Skeletal muscle tissue (tissue), 3 donors: ENCODE measurements at regions not wholly inside any gene's neighbourhood (a gene's known extent, or its start where the extent isn't known, plus 50 kb on each side); places are given as distances from the start of the nearest gene placed in this dataset.

ENCODE experiments used
- H3K27ac ChIP-seq: one replicate; pipeline ENCODE4 v1.7.0; 2013; ENCODE audit warnings: mild to moderate bottlenecking, low read depth, low read length, inconsistent platforms
- H3K27me3 ChIP-seq, 3 donors: one replicate each; pipeline ENCODE4 v1.7.0; 2013; ENCODE audit warnings: low read length in 3 of 3; ENCODE audit not compliant: control insufficient read depth in 3 of 3, insufficient read depth in 3 of 3
- H3K36me3 ChIP-seq, 3 donors: one replicate each; pipeline ENCODE4 v1.7.0; 2013; ENCODE audit warnings: low read length in 3 of 3; ENCODE audit not compliant: control insufficient read depth in 3 of 3, insufficient read depth in 3 of 3
- H3K4me1 ChIP-seq, 3 donors: one replicate each; pipeline ENCODE4 v1.7.0; 2013; ENCODE audit warnings: low read length in 3 of 3, mild to moderate bottlenecking in 3 of 3; ENCODE audit not compliant: control insufficient read depth in 3 of 3, insufficient read depth in 3 of 3
- H3K4me3 ChIP-seq, 3 donors: one replicate each; pipeline ENCODE4 v1.7.0; 2013; ENCODE audit warnings: low read length in 3 of 3
- H3K9ac ChIP-seq, 3 donors: one replicate each; pipeline ENCODE4 v1.7.0; 2013; ENCODE audit warnings: low read length in 3 of 3, mild to moderate bottlenecking in 3 of 3, moderate library complexity in 2 of 3, low read depth in 1 of 3
- H3K9me3 ChIP-seq, 3 donors: one replicate each; pipeline ENCODE4 v1.7.0; 2013; ENCODE audit warnings: low read length in 3 of 3; ENCODE audit not compliant: control insufficient read depth in 3 of 3
- donor health status: Osteomylitis.

DNA sequence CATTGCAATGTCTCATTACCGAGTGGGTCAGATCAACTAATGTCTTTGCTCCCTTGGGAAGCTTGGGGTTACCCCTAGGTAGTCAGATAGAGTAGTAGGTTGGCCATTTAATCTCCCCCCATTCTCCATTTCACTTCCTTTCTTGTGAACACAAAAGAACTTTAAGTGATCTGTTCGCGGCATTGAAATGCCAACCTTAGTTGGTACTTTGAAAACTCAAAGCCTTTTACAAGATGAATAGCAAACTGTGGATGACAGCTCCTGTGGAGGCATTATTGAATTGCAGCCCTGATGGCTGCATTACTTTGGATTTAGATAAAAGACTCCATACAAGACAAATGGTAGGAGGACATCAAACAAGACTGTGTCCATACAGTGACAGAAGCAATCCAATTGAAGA is 469.1 kb downstream of the GBA3 start:
- no peaks in the 10 kb centered on the region for H3K9me3 ChIP-seq
- no peak overlapping the region for H3K4me3 ChIP-seq
- H3K27ac ChIP-seq: no peak overlapping the region
- H3K36me3 ChIP-seq: no peaks in the 10 kb centered on the region
- no peaks in the 10 kb centered on the region for H3K4me1 ChIP-seq
- no peak overlapping the region for H3K9ac ChIP-seq
- no peaks in the 10 kb centered on the region for H3K27me3 ChIP-seq

GRCh38 chr4:23153076-23153475 is 460.3 kb downstream of the GBA3 start:
- Histone ChIP-seq H3K9ac (no peak overlapping the region), H3K36me3 (no peaks in the 10 kb centered on the region), H3K9me3 (no peaks in the 10 kb centered on the region), H3K4me1 (no peaks in the 10 kb centered on the region), H3K27ac (no peak overlapping the region), H3K4me3 (no peak overlapping the region), H3K27me3 (no peaks in the 10 kb centered on the region)

GRCh38 chr4:23149815-23150214 is 457.1 kb downstream of the GBA3 start:
- Histone ChIP-seq H3K27me3 (no peaks in the 10 kb centered on the region), H3K36me3 (no peaks in the 10 kb centered on the region), H3K4me1 (no peaks in the 10 kb centered on the region), H3K4me3 (no peak overlapping the region), H3K9ac (no peak overlapping the region), H3K9me3 (no peaks in the 10 kb centered on the region), H3K27ac (no peak overlapping the region)

- H3K27me3 ChIP-seq: no peaks in the 10 kb centered on the region
- H3K27ac ChIP-seq: no peak overlapping the region
- H3K4me3 ChIP-seq: no peak overlapping the region
- no peaks in the 10 kb centered on the region for H3K4me1 ChIP-seq
- H3K36me3 ChIP-seq: no peaks in the 10 kb centered on the region
- no peak overlapping the region for H3K9ac ChIP-seq
- no peaks in the 10 kb centered on the region for H3K9me3 ChIP-seq
Observed at GRCh38 chr4:23144707-23145106, 452.0 kb downstream of the GBA3 start.

DNA sequence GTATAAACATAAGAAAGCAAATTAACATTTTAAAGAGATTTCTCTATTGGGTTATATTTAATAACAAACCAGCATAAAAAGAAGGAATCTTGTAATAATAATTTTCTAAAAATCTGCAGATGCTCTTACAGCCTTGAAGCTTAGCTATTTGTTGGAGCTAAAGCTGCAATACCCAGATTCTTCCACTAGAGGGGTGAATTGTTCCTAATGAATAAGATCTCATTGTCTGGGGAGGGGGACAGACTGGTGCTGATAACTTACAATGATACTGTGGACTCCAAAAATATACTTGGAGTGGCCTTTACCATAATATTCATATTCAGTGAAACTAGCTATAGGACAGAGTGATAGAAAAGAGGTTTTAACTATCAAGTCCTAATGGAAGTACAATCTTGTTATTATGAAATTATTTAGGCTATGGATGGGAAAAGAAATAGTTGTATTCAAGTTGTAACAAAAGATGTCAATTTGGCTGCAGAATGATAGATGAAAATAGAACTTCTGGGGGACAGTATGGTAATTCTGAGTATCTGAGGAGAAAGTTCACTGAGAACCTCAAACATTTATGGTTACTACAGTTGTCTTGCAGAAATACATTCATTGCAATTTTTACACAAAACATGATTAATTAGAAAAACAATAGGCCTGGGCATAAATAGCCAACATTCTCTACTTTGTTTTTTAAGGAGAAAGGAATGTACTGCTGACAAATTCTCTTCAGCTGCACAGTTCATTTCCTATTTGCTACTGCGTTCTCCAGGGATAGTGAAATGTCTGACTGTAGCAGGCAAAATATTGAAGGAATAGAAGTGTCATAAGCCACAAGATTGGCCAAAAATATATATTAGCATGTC is 443.3 kb downstream of the GBA3 start:
- Histone ChIP-seq H3K9me3 (no peaks in the 10 kb centered on the region), H3K4me1 (no peaks in the 10 kb centered on the region), H3K27ac (no peak overlapping the region), H3K27me3 (no peaks in the 10 kb centered on the region), H3K9ac (no peak overlapping the region), H3K4me3 (no peak overlapping the region), H3K36me3 (no peaks in the 10 kb centered on the region)

DNA sequence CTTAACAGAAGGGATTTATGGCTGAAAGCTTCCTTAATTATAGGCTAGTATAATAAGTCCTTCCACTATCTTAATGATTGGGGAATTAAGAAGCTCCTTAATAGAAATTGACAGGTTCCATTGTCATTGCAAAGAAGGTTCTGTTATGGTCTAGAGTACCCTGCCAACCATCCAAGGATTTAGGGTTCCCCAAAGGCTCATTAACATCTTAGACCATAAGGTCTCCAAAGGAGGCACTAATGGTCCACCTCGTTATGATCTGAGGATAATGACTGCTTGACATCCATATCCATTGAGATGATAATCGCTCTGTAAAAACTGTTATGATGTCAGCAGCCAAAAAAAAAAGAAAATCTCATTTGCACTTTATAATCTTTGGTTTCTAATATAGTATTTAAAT is 441.6 kb downstream of the GBA3 start:
- Histone ChIP-seq H3K27ac (no peak overlapping the region), H3K27me3 (no peaks in the 10 kb centered on the region), H3K4me3 (no peak overlapping the region), H3K4me1 (no peaks in the 10 kb centered on the region), H3K36me3 (no peaks in the 10 kb centered on the region), H3K9ac (no peak overlapping the region), H3K9me3 (no peaks in the 10 kb centered on the region)

GRCh38 chr4:23130845-23131244 is 438.1 kb downstream of the GBA3 start:
- H3K36me3 ChIP-seq: no peaks in the 10 kb centered on the region
- no peaks in the 10 kb centered on the region for H3K9me3 ChIP-seq
- no peak overlapping the region for H3K9ac ChIP-seq
- no peak overlapping the region for H3K4me3 ChIP-seq
- H3K4me1 ChIP-seq: no peaks in the 10 kb centered on the region
- no peaks in the 10 kb centered on the region for H3K27me3 ChIP-seq
- H3K27ac ChIP-seq: no peak overlapping the region

GRCh38 chr4:23125118-23125517 is 432.4 kb downstream of the GBA3 start:
- no peak overlapping the region for H3K9ac ChIP-seq
- H3K27ac ChIP-seq: no peak overlapping the region
- no peak overlapping the region for H3K4me3 ChIP-seq
- H3K4me1 ChIP-seq: no peaks in the 10 kb centered on the region
- no peaks in the 10 kb centered on the region for H3K36me3 ChIP-seq
- H3K27me3 ChIP-seq: no peaks in the 10 kb centered on the region
- H3K9me3 ChIP-seq: no peaks in the 10 kb centered on the region

GRCh38 chr4:23122666-23123400 is 430.1 kb downstream of the GBA3 start:
- no peaks in the 10 kb centered on the region for H3K36me3 ChIP-seq
- no peak overlapping the region for H3K27ac ChIP-seq
- H3K27me3 ChIP-seq: no peaks in the 10 kb centered on the region
- no peaks in the 10 kb centered on the region for H3K9me3 ChIP-seq
- no peak overlapping the region for H3K9ac ChIP-seq
- no peak overlapping the region for H3K4me3 ChIP-seq
- H3K4me1 ChIP-seq: no peaks in the 10 kb centered on the region

DNA sequence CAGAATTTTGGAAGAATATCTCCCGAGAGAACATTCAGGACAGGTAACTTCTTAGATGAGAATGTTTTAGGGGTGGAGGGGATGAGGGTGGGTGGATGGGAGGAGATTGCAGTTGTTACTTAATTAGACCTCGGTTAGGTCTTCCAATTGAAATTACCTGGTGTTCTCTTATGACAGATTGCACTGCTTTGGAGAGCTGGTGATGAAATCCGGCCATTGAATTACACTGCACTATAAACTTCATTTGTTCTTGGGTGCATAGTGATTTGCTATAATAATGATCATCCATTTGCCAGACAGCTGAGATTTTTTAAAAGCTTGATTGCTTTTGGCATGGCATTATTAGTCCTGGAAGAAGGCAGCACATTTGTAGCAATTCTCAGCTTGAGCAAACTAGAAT is 427.6 kb downstream of the GBA3 start:
- Histone ChIP-seq H3K4me1 (no peaks in the 10 kb centered on the region), H3K36me3 (no peaks in the 10 kb centered on the region), H3K27me3 (no peaks in the 10 kb centered on the region), H3K4me3 (no peak overlapping the region), H3K27ac (no peak overlapping the region), H3K9ac (no peak overlapping the region), H3K9me3 (no peaks in the 10 kb centered on the region)
